GM12892 (cell line): ENCODE measurements at regions not wholly inside any gene's neighbourhood (a gene's known extent, or its start where the extent isn't known, plus 50 kb on each side); places are given as distances from the start of the nearest gene placed in this dataset.
A peak's percentile ranks its signal among the peaks of the same experiment; 100 is the strongest.

Experiments used
- DNase-seq: peaks from one replicate; pipeline ENCODE4 v3.0.0; 2011; ENCODE audit not compliant: insufficient read length
- FAIRE-seq: peaks from 2 replicates; lab custom pipeline; 2011; peaks lifted over from hg19 to GRCh38; lab: Jason Lieb, UNC
- POLR2A ChIP-seq: IDR thresholded peaks from 2 replicates; pipeline ENCODE4 v1.6.1; 2011; ENCODE audit warnings: low read depth, low read length, control low read depth
- POLR2AphosphoS5 ChIP-seq: IDR thresholded peaks from 2 replicates; pipeline ENCODE4 v1.6.1; 2011; ENCODE audit warnings: low read depth, low read length, control low read depth
- TAF1 ChIP-seq: IDR thresholded peaks from 2 replicates; pipeline ENCODE4 v1.6.1; 2011; ENCODE audit warnings: low read depth, mild to moderate bottlenecking, control low read depth, low read length, borderline replicate concordance

- DNase-seq (no peak), FAIRE-seq (no peak)
- TF ChIP-seq POLR2AphosphoS5 (no peak), TAF1 (no peak), POLR2A (no peak)
These were observed 93.5 kb downstream of the GRIN2B start for GRCh38 chr12:13887779-13888388.

DNA sequence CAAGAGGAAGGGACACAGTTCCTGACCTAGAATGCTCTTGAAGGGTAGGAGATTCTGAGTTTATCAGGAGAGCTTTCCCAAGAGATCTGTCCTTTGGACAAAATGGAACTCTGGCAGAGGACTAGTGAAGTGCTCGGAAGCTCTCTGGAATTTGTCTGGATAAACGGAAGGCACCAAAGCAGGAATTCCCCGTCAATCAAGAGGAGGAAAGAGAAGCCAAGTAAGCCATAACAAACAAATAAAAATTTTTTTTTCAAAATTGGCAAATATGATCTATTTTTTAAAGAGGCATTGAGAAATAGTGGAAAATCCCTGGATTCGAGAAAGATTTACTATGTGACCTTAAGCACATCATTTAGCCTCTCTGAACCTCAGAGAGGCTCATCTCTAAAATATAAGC is 99.2 kb downstream of the GRIN2B start:
- no peak for DNase-seq
- TF ChIP-seq TAF1 (no peak), POLR2A (no peak), POLR2AphosphoS5 (no peak)
- FAIRE-seq, result no peak

DNA sequence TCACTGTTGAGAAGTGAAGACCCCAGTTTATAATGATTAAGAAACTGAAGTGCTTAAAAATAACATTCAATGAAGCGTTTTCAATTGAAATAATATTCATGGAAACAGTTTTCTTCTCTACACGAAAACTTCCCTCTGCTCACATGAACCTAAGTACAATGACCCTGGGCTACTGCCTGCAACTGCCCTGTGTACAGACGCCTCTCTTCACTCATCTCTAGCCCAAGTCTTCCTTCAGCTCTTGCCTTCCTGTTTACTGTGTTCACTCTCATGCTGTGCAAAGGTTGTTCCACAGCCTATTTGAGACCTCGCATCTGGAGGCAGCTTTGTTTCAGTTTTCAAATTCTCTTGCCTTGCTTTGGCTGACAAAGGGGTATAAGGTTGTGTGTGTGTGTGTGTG is 100.8 kb downstream of the GRIN2B start:
- FAIRE-seq (no peak), DNase-seq (no peak)
- TF ChIP-seq TAF1 (no peak), POLR2AphosphoS5 (no peak), POLR2A (no peak)

DNA sequence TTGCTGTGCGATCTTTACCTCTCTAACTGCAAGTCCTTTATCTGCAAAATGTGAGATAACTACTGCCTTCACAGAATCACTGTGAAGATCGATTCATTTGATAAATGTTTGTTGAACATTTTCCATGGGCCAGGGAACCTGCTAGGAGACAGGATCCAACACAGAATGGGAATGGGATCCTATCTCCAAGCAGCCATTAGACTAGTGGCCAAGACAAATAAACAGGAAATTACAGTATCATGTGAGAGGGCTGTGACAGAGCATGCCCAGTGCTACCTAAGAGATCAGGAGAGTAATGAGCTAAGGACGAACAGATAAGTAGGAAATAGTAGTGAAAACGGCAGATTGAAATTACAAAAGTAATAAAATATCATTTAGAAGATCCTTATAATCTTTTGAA is 105.7 kb downstream of the GRIN2B start:
- TF ChIP-seq POLR2A (no peak), POLR2AphosphoS5 (no peak), TAF1 (no peak)
- FAIRE-seq, result no peak
- DNase-seq, result no peak

DNA sequence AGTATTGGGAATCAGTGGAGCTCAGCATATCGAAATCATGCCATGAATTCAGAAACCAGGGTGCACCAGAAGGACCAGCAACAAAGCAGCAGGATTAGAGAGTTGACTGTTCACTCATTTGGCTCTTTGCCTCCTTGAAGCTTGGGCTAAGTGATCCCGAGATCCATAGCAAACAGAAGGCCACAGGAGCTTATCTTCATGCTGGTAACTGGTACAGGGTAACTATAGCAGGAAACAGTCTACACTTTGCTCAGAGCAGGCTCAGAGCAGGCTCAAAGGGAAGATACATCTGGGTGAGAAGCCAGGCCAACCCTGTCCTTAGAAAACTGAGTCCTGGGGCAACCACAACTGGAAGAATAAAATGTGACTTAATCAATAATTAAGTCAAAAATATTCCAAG is 111.1 kb downstream of the GRIN2B start:
- DNase-seq (no peak), FAIRE-seq (no peak)
- TF ChIP-seq POLR2AphosphoS5 (no peak), TAF1 (no peak), POLR2A (no peak)

DNA sequence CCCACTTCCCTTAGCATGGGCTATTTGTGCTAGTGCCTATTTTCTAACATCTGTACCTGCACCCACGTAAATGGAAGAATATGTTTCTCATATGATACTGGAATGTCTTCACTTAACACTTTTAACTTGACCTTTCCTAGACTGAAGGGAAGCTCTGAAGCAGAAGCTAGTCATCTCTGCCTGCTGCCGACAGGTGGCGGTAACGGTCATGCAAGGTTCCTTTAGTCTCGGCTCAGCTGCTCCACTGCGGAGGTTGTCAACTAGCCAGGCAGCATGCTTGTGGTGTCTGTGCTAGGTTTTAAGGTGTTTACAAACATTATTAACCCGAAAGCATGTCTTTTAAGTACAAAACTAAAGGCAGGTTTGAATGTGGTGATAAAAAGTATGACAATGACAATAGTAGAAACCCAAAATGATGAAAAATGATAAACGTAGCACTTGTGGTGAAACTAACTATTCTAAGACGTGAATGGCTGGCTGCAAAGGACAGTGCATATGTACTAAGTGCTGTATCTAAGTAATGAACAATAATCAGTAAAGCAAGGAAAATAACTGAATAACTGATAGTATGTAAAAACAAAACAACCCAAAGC is 117.2 kb downstream of the GRIN2B start:
- no peak for TF ChIP-seq POLR2AphosphoS5
- no peak for TF ChIP-seq POLR2A
- no peak for TF ChIP-seq TAF1
- FAIRE-seq (peak; percentile 93), DNase-seq (peak; percentile 23)

- no peak for DNase-seq
- no peak for FAIRE-seq
- TF ChIP-seq POLR2A, result no peak
- TF ChIP-seq TAF1, result no peak
- no peak for TF ChIP-seq POLR2AphosphoS5
These were observed 123.7 kb downstream of the GRIN2B start for GRCh38 chr12:13857750-13858149.

- TF ChIP-seq POLR2AphosphoS5, result no peak
- TF ChIP-seq TAF1, result no peak
- DNase-seq (no peak), FAIRE-seq (no peak)
These were observed 127.9 kb downstream of the GRIN2B start for GRCh38 chr12:13853471-13853870.

- DNase-seq, result no peak
- FAIRE-seq, result no peak
- TF ChIP-seq TAF1 (no peak), POLR2A (no peak), POLR2AphosphoS5 (no peak)
These were observed 129.6 kb downstream of the GRIN2B start for GRCh38 chr12:13851828-13852227.

DNA sequence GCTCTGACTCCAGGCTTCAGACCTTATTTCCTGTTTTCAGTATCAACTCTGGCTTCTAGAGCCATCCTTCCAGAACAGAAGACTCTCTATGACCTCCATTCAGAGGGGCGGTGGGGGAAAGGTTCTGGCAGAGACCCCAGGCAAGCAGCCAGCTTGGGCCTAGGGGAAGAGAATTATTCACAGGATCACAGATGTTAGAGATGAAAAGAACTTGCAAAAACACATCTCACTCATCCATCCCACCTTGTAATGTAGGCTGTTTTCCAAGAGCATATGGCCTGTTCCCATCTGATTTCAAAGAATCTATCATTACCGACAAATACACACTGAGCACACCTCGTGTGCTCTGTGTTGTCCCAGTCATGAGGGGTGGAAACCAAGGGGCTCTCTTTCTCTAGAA is 131.9 kb downstream of the GRIN2B start:
- TF ChIP-seq TAF1 (no peak), POLR2AphosphoS5 (no peak), POLR2A (no peak)
- DNase-seq, result no peak
- FAIRE-seq, result no peak

- FAIRE-seq (no peak), DNase-seq (no peak)
- TF ChIP-seq POLR2A (no peak), TAF1 (no peak), POLR2AphosphoS5 (no peak)
These were observed 137.6 kb downstream of the GRIN2B start for GRCh38 chr12:13843841-13844240.

DNA sequence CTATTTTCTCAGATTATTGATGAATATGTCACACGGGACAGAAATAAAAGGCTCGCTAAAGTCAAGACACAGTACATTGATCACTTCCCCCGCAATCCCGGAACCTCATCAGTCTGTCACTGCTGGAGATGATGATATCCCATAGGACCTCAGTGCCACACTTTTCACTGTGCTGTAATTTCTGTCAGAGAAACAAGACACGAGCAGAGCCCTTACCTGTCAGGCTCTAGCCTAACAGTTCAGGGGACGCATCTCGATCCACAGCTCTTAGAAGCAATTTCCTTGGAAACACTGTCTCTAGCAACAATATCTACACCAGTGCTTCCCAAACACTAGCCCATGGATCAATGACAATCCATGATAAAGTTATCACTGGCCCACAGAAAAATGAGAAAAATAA is 140.0 kb downstream of the GRIN2B start:
- DNase-seq (no peak), FAIRE-seq (no peak)
- TF ChIP-seq POLR2AphosphoS5 (no peak), POLR2A (no peak), TAF1 (no peak)
